ENCODE measurements at regions not wholly inside any gene's neighbourhood (a gene's known extent, or its start where the extent isn't known, plus 50 kb on each side); places are given as distances from the start of the nearest gene placed in this dataset.

DNA sequence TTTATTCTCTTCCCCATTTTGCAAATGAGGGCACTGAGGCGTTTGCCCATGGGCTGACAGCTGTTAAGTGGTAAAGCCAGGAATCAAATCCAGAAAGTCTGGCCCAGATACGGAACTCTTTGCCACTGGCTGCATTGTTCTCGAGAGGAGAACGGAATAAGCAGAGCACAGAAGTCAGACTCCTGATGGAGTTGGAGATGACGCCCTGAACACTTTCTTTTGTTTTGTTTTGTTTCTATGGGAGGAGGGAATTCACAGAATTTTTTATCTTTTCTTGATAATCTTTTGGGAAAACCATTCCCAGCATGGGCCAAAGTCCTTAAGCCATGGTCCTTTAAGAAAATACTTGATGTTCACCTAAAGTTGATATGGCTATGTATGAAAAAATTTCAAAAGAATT is 322.2 kb downstream of the RDH14 start (continued):
- TF ChIP-seq RNF2 (IDR thresholded peaks at IDR 0.05; ENCODE audit: borderline replicate concordance, low read depth, low read length, missing control alignments, poor library complexity, severe bottlenecking), result no peak
- TF ChIP-seq, protein P1, sequence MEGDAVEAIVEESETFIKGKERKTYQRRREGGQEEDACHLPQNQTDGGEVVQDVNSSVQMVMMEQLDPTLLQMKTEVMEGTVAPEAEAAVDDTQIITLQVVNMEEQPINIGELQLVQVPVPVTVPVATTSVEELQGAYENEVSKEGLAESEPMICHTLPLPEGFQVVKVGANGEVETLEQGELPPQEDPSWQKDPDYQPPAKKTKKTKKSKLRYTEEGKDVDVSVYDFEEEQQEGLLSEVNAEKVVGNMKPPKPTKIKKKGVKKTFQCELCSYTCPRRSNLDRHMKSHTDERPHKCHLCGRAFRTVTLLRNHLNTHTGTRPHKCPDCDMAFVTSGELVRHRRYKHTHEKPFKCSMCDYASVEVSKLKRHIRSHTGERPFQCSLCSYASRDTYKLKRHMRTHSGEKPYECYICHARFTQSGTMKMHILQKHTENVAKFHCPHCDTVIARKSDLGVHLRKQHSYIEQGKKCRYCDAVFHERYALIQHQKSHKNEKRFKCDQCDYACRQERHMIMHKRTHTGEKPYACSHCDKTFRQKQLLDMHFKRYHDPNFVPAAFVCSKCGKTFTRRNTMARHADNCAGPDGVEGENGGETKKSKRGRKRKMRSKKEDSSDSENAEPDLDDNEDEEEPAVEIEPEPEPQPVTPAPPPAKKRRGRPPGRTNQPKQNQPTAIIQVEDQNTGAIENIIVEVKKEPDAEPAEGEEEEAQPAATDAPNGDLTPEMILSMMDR (IDR thresholded peaks at IDR 0.05; ENCODE audit: control extremely low read depth in 1 of 3, insufficient read depth in 1 of 3, low read depth in 1 of 3, low read length in 3 of 3), result no peak
- no peak for TF ChIP-seq CBX5 (IDR thresholded peaks at IDR 0.05; ENCODE audit: low read depth, low read length)
- no peak for TF ChIP-seq SP4 (IDR thresholded peaks at IDR 0.05; ENCODE audit: low read length)
- no peak for TF ChIP-seq POLR2AphosphoS5 (IDR thresholded peaks at IDR 0.05; ENCODE audit: low read depth, low read length)
